Astrocyte (in vitro differentiated cells and primary cell): ENCODE measurements at regions not wholly inside any gene's neighbourhood (a gene's known extent, or its start where the extent isn't known, plus 50 kb on each side); places are given as distances from the start of the nearest gene placed in this dataset.
A peak's percentile ranks its signal among the peaks of the same experiment; 100 is the strongest.

Source experiments
- DNase-seq: peaks from one replicate; pipeline ENCODE4 v3.0.0-alpha.2; 2010; ENCODE audit warnings: low read depth
- FAIRE-seq: peaks from 2 replicates; lab custom pipeline; 2011; peaks lifted over from hg19 to GRCh38; lab: Jason Lieb, UNC
- H2AFZ ChIP-seq: 2 replicates; pipeline ENCODE4 v1.6.0; 2012; ENCODE audit warnings: low read depth, low read length, inconsistent platforms
- H3K27ac ChIP-seq: 2 replicates; pipeline ENCODE4 v1.5.1; 2011; ENCODE audit warnings: low read depth, low read length, inconsistent platforms
- H3K27me3 ChIP-seq: 2 replicates; pipeline ENCODE4 v1.6.0; 2011; ENCODE audit warnings: low read length, inconsistent platforms; ENCODE audit not compliant: insufficient read depth
- H3K36me3 ChIP-seq: 2 replicates; pipeline ENCODE4 v1.5.1; 2011; ENCODE audit warnings: low read length, inconsistent platforms; ENCODE audit not compliant: insufficient read depth
- H3K4me1 ChIP-seq: 2 replicates; pipeline ENCODE4 v1.5.1; 2011; ENCODE audit warnings: low read length, inconsistent platforms; ENCODE audit not compliant: insufficient read depth
- H3K4me2 ChIP-seq: 2 replicates; pipeline ENCODE4 v1.6.0; 2012; ENCODE audit warnings: low read length, inconsistent platforms
- H3K4me3 ChIP-seq: 2 replicates; pipeline ENCODE4 v1.5.1; 2011; ENCODE audit warnings: low read depth, mild to moderate bottlenecking, low read length, inconsistent platforms; ENCODE audit not compliant: insufficient read depth
- H3K79me2 ChIP-seq: 2 replicates; pipeline ENCODE4 v1.6.0; 2012; ENCODE audit warnings: mild to moderate bottlenecking, low read length, inconsistent platforms; ENCODE audit not compliant: insufficient read depth
- H3K9ac ChIP-seq: 2 replicates; pipeline ENCODE4 v1.6.0; 2012; ENCODE audit warnings: mild to moderate bottlenecking, low read length, inconsistent platforms
- H3K9me3 ChIP-seq: 2 replicates; pipeline ENCODE4 v1.5.1; 2012; ENCODE audit warnings: low read depth, mild to moderate bottlenecking, low read length, inconsistent platforms; ENCODE audit not compliant: insufficient read depth
- H4K20me1 ChIP-seq: 2 replicates; pipeline ENCODE4 v1.6.0; 2012; ENCODE audit warnings: low read length, inconsistent platforms; ENCODE audit not compliant: insufficient read depth
- H3K27ac Mint-ChIP-seq: one replicate; pipeline ENCODE4 v1.8.0; 2021; ENCODE audit warnings: mild to moderate bottlenecking, mixed read lengths; ENCODE audit not compliant: unreplicated experiment
- H3K27me3 Mint-ChIP-seq: one replicate; pipeline ENCODE4 v1.8.0; 2021; ENCODE audit warnings: low read depth, mixed read lengths; ENCODE audit not compliant: unreplicated experiment
- H3K36me3 Mint-ChIP-seq: one replicate; pipeline ENCODE4 v1.8.0; 2021; ENCODE audit warnings: low read depth, mixed read lengths; ENCODE audit not compliant: unreplicated experiment
- H3K4me1 Mint-ChIP-seq: one replicate; pipeline ENCODE4 v1.8.0; 2021; ENCODE audit warnings: low read depth, mixed read lengths; ENCODE audit not compliant: unreplicated experiment
- H3K4me3 Mint-ChIP-seq: one replicate; pipeline ENCODE4 v1.8.0; 2021; ENCODE audit warnings: mild to moderate bottlenecking, moderate library complexity, mixed read lengths; ENCODE audit not compliant: unreplicated experiment
- H3K9me3 Mint-ChIP-seq: one replicate; pipeline ENCODE4 v1.8.0; 2021; ENCODE audit warnings: mild to moderate bottlenecking, mixed read lengths; ENCODE audit not compliant: unreplicated experiment
- CTCF ChIP-seq: IDR thresholded peaks from 2 replicates; pipeline ENCODE4 v1.5.1; 2011; ENCODE audit warnings: low read depth, mild to moderate bottlenecking, inconsistent platforms, low read length, moderate library complexity; ENCODE audit not compliant: insufficient read depth
- EZH2 ChIP-seq: IDR thresholded peaks from 2 replicates; pipeline ENCODE4 v1.6.1; 2012; ENCODE audit warnings: mild to moderate bottlenecking, low read length, inconsistent platforms; ENCODE audit not compliant: insufficient read depth

GRCh38 chr1:232891071-232891470, 59.3 kb upstream of the NTPCR start:
- peak overlapping the region; percentile 58 for H3K4me2 ChIP-seq
- H3K27ac ChIP-seq, result peak overlapping the region; percentile 2
- H3K79me2 ChIP-seq, result no peaks in the 10 kb centered on the region
- FAIRE-seq (peak; percentile 98), DNase-seq (peak; percentile 98)
- no peaks in the 10 kb centered on the region for H4K20me1 ChIP-seq
- no peak overlapping the region for H3K9ac ChIP-seq
- H2AFZ ChIP-seq, result no peak overlapping the region
- H3K27me3 Mint-ChIP-seq, result peaks cover 10% of the 10 kb centered on the region
- peaks cover 6% of the 10 kb centered on the region for H3K9me3 Mint-ChIP-seq
- H3K4me3 ChIP-seq, result peak overlapping the region; percentile 8
- TF ChIP-seq EZH2 (no peak), CTCF (no peak)
- peaks cover 9% of the 10 kb centered on the region for H3K4me1 Mint-ChIP-seq
- no peaks in the 10 kb centered on the region for H3K36me3 ChIP-seq
- H3K27me3 ChIP-seq, result peaks cover 6% of the 10 kb centered on the region
- no peak overlapping the region for H3K4me3 Mint-ChIP-seq
- H3K27ac Mint-ChIP-seq, result peak overlapping the region; percentile 63
- H3K9me3 ChIP-seq, result peaks cover 9% of the 10 kb centered on the region
- H3K36me3 Mint-ChIP-seq, result no peaks in the 10 kb centered on the region
- peaks cover 15% of the 10 kb centered on the region for H3K4me1 ChIP-seq

GRCh38 chr1:232891656-232892317, 58.6 kb upstream of the NTPCR start:
- peaks cover 9% of the 10 kb centered on the region for H3K9me3 ChIP-seq
- H3K27ac ChIP-seq, result no peak overlapping the region
- DNase-seq (peak; percentile 23), FAIRE-seq (no peak)
- Mint-ChIP-seq H3K36me3 (no peaks in the 10 kb centered on the region), H3K27ac (no peak overlapping the region), H3K9me3 (peaks cover 6% of the 10 kb centered on the region), H3K4me3 (no peak overlapping the region), H3K4me1 (peaks cover 9% of the 10 kb centered on the region), H3K27me3 (peaks cover 7% of the 10 kb centered on the region)
- H4K20me1 ChIP-seq, result no peaks in the 10 kb centered on the region
- no peak overlapping the region for H3K4me3 ChIP-seq
- no peaks in the 10 kb centered on the region for H3K79me2 ChIP-seq
- H2AFZ ChIP-seq, result no peak overlapping the region
- TF ChIP-seq EZH2, result no peak
- TF ChIP-seq CTCF, result no peak
- no peak overlapping the region for H3K9ac ChIP-seq
- no peak overlapping the region for H3K4me2 ChIP-seq
- H3K4me1 ChIP-seq, result peaks cover 15% of the 10 kb centered on the region
- no peaks in the 10 kb centered on the region for H3K36me3 ChIP-seq
- H3K27me3 ChIP-seq, result peaks cover 2% of the 10 kb centered on the region
